GM12801 (cell line): ENCODE measurements at regions not wholly inside any gene's neighbourhood (a gene's known extent, or its start where the extent isn't known, plus 50 kb on each side); places are given as distances from the start of the nearest gene placed in this dataset.

Source experiments
- TF ChIP-seq, protein P1 (sequence below): IDR thresholded peaks from one replicate; pipeline ENCODE4 v1.5.1; 2011; ENCODE audit warnings: control low read depth; ENCODE audit not compliant: insufficient read length; ENCODE audit errors: extremely low read depth

DNA sequence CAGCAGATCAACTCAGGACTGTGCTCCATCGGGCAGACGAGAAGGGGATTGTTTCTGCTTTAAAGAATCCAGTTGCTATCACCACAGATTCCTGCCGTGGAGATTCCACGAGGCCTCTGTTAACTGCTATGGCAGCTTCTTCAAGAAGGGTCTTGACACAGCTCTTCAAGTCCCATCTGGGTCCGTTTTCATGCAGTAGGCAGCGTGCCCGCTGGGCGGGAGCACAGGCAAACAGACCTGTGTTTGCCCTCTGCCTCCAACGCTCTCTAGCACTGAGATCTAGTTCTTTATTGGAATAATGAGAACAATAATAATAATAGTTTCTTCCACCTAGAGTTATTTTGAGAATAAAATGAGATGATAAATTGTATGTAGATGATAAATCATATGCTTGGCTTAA lies 127.2 kb upstream of the SP8 start:
- TF ChIP-seq, protein P1, sequence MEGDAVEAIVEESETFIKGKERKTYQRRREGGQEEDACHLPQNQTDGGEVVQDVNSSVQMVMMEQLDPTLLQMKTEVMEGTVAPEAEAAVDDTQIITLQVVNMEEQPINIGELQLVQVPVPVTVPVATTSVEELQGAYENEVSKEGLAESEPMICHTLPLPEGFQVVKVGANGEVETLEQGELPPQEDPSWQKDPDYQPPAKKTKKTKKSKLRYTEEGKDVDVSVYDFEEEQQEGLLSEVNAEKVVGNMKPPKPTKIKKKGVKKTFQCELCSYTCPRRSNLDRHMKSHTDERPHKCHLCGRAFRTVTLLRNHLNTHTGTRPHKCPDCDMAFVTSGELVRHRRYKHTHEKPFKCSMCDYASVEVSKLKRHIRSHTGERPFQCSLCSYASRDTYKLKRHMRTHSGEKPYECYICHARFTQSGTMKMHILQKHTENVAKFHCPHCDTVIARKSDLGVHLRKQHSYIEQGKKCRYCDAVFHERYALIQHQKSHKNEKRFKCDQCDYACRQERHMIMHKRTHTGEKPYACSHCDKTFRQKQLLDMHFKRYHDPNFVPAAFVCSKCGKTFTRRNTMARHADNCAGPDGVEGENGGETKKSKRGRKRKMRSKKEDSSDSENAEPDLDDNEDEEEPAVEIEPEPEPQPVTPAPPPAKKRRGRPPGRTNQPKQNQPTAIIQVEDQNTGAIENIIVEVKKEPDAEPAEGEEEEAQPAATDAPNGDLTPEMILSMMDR = no peak

DNA sequence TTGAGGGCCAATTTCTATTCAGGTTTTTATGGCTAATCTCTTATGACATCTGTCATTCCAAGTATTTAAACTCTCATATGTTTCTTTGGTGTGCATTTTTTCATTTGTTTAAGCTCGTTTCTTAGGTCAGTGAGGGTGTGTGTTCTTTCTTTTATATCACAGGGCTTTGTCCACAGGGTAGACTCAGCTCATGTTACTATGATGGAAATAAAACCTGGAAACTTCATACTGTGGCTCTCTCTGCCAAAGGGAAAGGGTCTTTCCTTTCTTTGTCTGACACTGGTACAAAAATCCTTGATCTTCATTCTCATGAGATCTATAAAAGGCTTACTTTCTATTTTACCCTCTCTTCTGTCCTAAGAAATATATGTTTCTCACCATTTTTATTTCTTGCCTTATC lies 129.6 kb upstream of the SP8 start:
- TF ChIP-seq, protein P1 = no peak

DNA sequence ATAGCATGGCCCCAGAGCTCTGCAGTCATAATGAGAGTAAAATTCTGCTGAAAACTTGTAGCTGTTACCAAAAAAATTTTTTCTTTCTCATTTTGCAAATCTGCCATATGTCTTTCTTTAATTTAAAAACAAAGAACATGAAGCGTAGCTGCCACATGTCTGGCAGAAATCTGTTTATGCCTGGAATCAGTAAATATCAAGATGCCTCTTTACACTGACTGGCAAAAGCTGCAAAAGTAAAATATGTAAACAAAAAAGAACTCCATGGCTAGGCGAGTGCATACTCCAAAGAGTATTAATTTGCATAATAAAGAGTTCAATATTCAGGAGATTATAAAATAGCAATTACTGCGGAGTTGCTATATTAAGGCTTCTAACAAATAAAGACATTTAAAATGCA lies 130.9 kb upstream of the SP8 start:
- TF ChIP-seq, protein P1 = no peak

DNA sequence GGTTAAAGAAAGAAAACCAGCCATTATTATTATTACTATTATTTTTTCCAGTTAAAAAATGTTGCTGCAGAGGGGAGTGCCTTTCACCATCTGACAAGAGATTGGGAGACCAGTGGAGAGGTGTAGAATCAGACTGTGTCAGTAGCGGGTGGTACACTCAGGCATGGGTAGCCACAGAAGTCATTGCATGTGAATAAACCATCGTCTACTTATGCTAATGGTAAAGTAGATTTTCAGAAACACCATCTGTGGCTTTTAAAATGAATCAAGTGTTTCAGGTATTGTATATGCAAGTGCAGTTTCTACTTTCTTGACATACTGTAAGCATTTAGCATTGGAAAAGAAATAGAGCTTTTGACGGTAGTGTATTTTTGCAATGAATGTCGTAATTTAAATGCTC lies 131.5 kb upstream of the SP8 start:
- TF ChIP-seq, protein P1 = no peak

DNA sequence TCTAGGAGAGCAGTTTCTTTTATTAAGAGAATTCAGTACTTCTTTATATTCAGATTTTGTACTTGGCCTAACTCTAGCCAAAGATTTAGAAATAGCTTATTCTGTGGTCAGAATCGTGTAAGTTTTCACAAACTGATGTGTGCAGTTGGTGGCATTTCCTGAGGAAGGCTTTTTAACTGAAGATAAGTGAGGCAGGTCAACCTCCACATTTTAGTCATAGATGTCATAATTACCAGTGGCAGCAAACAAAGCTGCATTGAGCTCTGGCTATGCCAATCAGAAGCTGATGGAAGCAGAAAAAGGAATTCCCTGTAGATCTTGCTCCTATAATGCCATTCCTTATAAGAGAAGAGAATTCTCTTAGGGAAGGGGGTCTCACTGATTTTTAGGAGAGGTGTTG lies 141.3 kb upstream of the SP8 start:
- TF ChIP-seq, protein P1 = no peak

DNA sequence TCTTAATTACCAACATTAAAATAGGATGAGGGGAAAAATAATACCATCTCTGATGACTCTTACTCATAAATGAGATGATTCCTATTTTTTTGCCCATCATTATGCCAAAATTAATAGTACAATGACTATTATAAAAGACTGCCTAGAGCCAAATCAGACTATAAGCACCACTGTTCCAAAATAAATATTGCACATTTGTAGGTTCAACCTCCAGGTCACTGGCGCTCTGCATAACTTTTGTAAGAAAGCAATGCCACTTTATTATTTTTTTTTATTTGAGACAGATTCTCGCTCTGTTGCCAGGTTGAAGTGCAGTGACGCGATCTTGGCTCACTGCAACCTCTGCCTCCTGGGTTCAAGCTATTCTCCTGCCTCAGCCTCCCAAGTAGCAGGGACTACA lies 142.5 kb upstream of the SP8 start:
- TF ChIP-seq, protein P1 = no peak

DNA sequence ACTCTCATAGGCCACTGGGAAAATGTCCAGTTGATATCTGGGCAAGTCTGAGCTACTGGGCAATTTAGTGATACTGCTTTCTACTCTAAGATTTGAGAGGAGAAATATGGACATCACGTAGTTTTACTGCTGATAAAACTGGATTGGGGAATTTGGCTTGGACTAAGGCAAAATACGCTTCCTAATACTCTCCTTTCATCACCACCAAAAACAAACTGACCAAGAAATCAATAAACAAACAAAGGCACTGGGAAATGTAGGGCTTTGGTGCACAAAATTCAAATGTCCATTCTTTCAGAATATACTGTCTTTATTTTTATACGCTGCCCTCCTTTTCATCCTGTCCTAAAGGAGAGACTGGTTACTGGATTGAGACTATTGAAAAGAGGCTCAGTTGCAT lies 145.1 kb upstream of the SP8 start:
- TF ChIP-seq, protein P1 = no peak

DNA sequence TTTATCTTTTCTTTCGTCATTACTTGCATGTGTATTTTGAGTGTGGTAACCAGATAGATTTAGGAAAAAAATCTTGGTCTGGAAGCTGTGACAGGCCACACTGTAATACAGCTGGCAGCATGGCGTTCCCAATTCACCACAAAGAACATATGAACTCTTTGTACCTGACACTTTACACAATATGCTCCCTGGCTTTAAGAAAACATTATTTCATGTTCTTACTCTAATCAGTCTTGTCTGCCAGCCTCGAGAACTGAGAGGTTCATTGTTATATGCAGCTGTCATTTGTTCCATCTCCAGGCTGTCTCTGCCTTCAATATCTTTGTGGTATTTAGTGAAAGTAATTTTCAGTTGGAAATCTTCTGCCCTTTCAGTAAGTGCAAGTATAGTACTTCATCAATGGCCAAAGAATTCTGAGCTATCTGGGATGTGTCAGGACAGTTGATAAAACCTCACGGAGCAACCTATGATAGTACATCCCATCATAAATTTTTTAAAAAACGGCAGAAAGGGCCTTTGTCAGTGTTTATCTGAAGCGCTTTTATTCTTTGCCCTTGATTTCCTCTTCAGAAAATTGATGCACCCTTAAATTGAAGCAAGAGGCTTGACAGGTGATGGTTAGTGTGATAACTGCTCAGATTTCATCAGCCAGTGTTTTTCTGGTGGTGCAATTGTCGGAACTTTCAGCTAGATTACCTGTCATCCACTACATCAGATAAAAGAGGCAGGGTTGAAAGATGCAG lies 146.3 kb upstream of the SP8 start:
- TF ChIP-seq, protein P1 = no peak
